Bronchial epithelial cell (primary cell): ENCODE measurements at regions not wholly inside any gene's neighbourhood (a gene's known extent, or its start where the extent isn't known, plus 50 kb on each side); places are given as distances from the start of the nearest gene placed in this dataset.

Experiments
- DNase-seq: peaks from one replicate; pipeline ENCODE4 v3.0.0-alpha.2; 2010; ENCODE audit warnings: low read depth
- FAIRE-seq: peaks from 2 replicates; lab custom pipeline; 2011; peaks lifted over from hg19 to GRCh38; lab: Jason Lieb, UNC
- H3K27me3 ChIP-seq: 2 replicates; pipeline ENCODE4 v1.5.1; 2011; ENCODE audit warnings: low read length; ENCODE audit not compliant: control insufficient read depth, insufficient read depth
- H3K36me3 ChIP-seq: 2 replicates; pipeline ENCODE4 v1.5.1; 2011; ENCODE audit warnings: low read length; ENCODE audit not compliant: control insufficient read depth, insufficient read depth
- H3K4me3 ChIP-seq: 2 replicates; pipeline ENCODE4 v1.5.1; 2011; ENCODE audit warnings: mild to moderate bottlenecking, low read depth, low read length, control low read depth
- TF ChIP-seq, protein P1 (sequence below): IDR thresholded peaks from 2 replicates; pipeline ENCODE4 v1.5.1; 2011; ENCODE audit warnings: mild to moderate bottlenecking, moderate library complexity, low read length, control low read depth, inconsistent platforms; ENCODE audit not compliant: insufficient read depth, severe bottlenecking

DNA sequence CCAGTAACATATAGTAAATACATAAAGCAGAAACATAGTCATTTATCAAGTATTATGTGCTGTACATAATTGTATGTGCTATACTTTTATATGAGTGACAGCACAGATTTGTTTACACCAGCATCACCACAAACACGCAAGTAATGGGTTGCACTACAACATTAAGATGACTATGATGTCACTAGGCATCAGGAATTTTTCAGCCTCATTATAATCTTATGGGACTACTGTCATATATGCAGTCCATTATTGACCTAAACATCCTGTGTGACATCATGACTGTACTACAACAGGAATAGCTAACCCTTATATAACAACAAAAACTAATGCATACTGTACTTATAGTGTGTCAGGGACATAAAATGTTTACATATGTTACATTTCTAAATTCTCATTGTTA, 50.2 kb upstream of the IZUMO1R start:
- Histone ChIP-seq H3K4me3 (no peak overlapping the region), H3K36me3 (no peaks in the 10 kb centered on the region), H3K27me3 (no peaks in the 10 kb centered on the region)
- TF ChIP-seq, protein P1, sequence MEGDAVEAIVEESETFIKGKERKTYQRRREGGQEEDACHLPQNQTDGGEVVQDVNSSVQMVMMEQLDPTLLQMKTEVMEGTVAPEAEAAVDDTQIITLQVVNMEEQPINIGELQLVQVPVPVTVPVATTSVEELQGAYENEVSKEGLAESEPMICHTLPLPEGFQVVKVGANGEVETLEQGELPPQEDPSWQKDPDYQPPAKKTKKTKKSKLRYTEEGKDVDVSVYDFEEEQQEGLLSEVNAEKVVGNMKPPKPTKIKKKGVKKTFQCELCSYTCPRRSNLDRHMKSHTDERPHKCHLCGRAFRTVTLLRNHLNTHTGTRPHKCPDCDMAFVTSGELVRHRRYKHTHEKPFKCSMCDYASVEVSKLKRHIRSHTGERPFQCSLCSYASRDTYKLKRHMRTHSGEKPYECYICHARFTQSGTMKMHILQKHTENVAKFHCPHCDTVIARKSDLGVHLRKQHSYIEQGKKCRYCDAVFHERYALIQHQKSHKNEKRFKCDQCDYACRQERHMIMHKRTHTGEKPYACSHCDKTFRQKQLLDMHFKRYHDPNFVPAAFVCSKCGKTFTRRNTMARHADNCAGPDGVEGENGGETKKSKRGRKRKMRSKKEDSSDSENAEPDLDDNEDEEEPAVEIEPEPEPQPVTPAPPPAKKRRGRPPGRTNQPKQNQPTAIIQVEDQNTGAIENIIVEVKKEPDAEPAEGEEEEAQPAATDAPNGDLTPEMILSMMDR: no peak
- no peak for FAIRE-seq
- no peak for DNase-seq
